ENCODE measurements at regions not wholly inside any gene's neighbourhood (a gene's known extent, or its start where the extent isn't known, plus 50 kb on each side); places are given as distances from the start of the nearest gene placed in this dataset.
A peak's percentile ranks its signal among the peaks of the same experiment; 100 is the strongest.

DNA sequence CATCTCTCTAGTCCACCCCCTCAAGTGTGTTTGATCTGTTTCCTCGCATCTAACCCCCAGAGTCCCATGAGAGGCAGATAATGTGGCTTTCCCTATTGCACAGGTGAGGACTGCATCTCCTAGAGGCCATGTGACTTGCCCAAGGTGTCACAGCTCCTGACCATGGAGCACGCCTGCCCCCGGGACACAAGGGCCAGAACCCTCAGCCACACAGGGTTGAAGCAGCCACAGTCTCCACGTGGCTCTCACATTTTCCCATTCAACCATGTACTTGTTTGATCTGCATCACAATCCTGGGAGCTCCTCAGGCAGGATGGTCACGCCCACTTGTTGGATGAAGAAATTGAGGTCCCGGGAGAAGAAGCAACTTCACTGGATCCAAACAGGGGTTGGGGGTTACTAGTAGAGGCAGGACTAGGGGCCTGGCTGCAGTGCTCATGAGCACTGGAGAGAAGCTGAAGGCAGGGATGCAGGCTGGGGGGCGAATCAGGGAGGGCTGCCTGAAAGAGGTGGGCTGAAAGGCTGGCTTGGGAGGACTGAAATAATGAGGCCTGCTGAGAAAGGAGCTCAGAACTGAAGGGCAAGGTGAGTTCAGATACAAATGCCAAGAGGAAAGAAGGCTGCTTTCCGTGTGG, 207.9 kb downstream of the PTPRU start:
- 24% methylated on average over 8 of the region's 8 CpGs for WGBS (ENCODE audit: low lambda C conversion rate)
- Histone ChIP-seq H4K20me1 (ENCODE audit: insufficient read depth, low read length) (no peaks in the 10 kb centered on the region), H2AFZ (ENCODE audit: low read length) (no peak overlapping the region), H3K9me3 (ENCODE audit: low read length) (no peaks in the 10 kb centered on the region), H3K36me3 (replicated peaks in 1 of 2; ENCODE audit: control insufficient read depth in 1 of 2, insufficient read depth in 2 of 2, low read length in 2 of 2) (no peaks in the 10 kb centered on the region), H3K4me2 (ENCODE audit: low read depth, low read length) (no peak overlapping the region), H3K9ac (ENCODE audit: insufficient read depth, low read depth, low read length) (no peak overlapping the region), H3K79me2 (ENCODE audit: insufficient read depth, low read length) (no peaks in the 10 kb centered on the region), H3K4me1 (ENCODE audit: insufficient read depth, low read length) (peaks cover 18% of the 10 kb centered on the region), H3K4me3 (replicated peaks in 1 of 3; ENCODE audit: insufficient read depth in 1 of 3, low read depth in 2 of 3, low read length in 3 of 3) (no peak overlapping the region), H3K27ac (ENCODE audit: extremely low read length, insufficient read depth, low read length) (no peak overlapping the region), H3K27me3 (ENCODE audit: control insufficient read depth in 1 of 2, insufficient read depth in 2 of 2, low read length in 2 of 2) (peaks cover 0 to 4% of the 10 kb centered on the region in 2 experiments; a peak in 2 of 5 replicates)
- ChIA-PET POLR2A (no interaction called here), CTCF (ENCODE audit: low intra/inter-chr PET ratio, low total read pairs) (no interaction called here)
- BruUV-seq (replicated peaks) = no TSS peak
- in situ Hi-C loops (cut with HindIII; ENCODE audit: extremely low pct_ligation_motif_present, low pct_unique_long_range_greater_than_20kb) (no loop called here), intact Hi-C loops (cut with micrococcal nuclease; ENCODE audit: unreplicated experiment) (no loop called here)
- TF ChIP-seq WIZ (CRISPR knock-in tag; IDR thresholded peaks at IDR 0.05) (no peak), ZFP90 (CRISPR knock-in tag; IDR thresholded peaks at IDR 0.05; ENCODE audit: borderline replicate concordance) (no peak), KMT2B (CRISPR knock-in tag; IDR thresholded peaks at IDR 0.05) (no peak), ZFP82 (CRISPR knock-in tag; IDR thresholded peaks at IDR 0.05; ENCODE audit: borderline replicate concordance) (no peak), ZNF747 (CRISPR knock-in tag; IDR thresholded peaks at IDR 0.05; ENCODE audit: borderline replicate concordance) (no peak), GLI4 (CRISPR knock-in tag; IDR thresholded peaks at IDR 0.05; ENCODE audit: borderline replicate concordance) (no peak)
- ATAC-seq = no peak
- no peak for FAIRE-seq
- no peak for DNase-seq (ENCODE audit: low spot score)

DNA sequence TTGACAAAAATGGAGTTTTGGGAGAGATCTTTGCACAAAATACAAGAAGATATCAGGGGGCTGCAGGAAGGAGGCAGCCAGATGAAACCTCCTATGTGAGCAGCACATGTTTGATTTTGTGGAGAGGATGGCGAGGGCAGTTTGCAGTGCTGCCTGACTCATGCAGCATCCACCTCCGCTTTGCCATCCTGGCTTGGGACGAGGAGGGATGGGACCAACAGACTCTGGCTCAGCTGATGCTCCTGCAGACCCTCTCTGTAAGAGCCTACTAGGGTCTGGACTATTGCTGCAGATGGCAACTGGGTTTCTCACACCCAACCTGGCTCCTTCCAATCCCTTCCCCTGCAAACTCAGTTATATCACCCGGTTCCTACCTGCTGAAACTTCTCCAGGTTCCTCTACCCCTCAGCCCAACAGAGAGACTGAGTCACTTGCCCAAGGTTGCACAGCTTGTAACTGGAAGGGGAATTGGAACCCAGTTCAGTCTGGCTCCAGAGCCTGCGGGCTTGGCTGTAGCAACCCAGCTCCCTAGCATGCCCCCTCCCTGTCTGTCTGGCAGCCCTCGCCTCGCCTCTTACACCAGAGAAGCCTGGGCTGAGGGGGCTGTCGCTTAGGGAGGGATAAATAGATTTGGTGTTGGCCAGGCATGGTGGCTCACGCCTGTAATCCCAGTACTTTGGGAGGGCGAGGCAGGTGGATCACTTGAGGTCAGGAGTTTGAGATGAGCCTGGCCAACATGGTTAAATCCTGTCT, 205.8 kb downstream of the PTPRU start:
- no peaks in the 10 kb centered on the region for H3K36me3 ChIP-seq (replicated peaks in 1 of 2; ENCODE audit: control insufficient read depth in 1 of 2, insufficient read depth in 2 of 2, low read length in 2 of 2)
- ChIA-PET POLR2A (no interaction called here), CTCF (ENCODE audit: low intra/inter-chr PET ratio, low total read pairs) (no interaction called here)
- ATAC-seq (no peak), FAIRE-seq (no peak), DNase-seq (ENCODE audit: low spot score) (no peak)
- H3K4me3 ChIP-seq (replicated peaks in 1 of 3; ENCODE audit: insufficient read depth in 1 of 3, low read depth in 2 of 3, low read length in 3 of 3) = no peak overlapping the region
- no peak overlapping the region for H2AFZ ChIP-seq (ENCODE audit: low read length)
- no peaks in the 10 kb centered on the region for H3K4me1 ChIP-seq (ENCODE audit: insufficient read depth, low read length)
- H3K79me2 ChIP-seq (ENCODE audit: insufficient read depth, low read length) = no peaks in the 10 kb centered on the region
- H3K9ac ChIP-seq (ENCODE audit: insufficient read depth, low read depth, low read length) = no peak overlapping the region
- H3K27me3 ChIP-seq (ENCODE audit: control insufficient read depth in 1 of 2, insufficient read depth in 2 of 2, low read length in 2 of 2) = peaks cover 0 to 6% of the 10 kb centered on the region in 2 experiments; a peak in 2 of 5 replicates
- no peak overlapping the region for H3K4me2 ChIP-seq (ENCODE audit: low read depth, low read length)
- H3K27ac ChIP-seq (ENCODE audit: extremely low read length, insufficient read depth, low read length) = no peak overlapping the region
- H3K9me3 ChIP-seq (ENCODE audit: low read length) = no peaks in the 10 kb centered on the region
- TF ChIP-seq FOSL2 (CRISPR knock-in tag; IDR thresholded peaks at IDR 0.05) = no peak
- no peak for TF ChIP-seq PTBP1 (IDR thresholded peaks at IDR 0.05; ENCODE audit: low read depth, low read length, poor library complexity, severe bottlenecking)
- TF ChIP-seq ZNF768 (CRISPR knock-in tag; IDR thresholded peaks at IDR 0.05) = peak; percentile 75
- TF ChIP-seq SOX13 (IDR thresholded peaks at IDR 0.05) = no peak
- TF ChIP-seq SOX13 (CRISPR knock-in tag; conservative IDR thresholded peaks at IDR 0.05 in 1 of 2, IDR thresholded peaks at IDR 0.05 in 1 of 2) = no peak
- TF ChIP-seq, protein P1, sequence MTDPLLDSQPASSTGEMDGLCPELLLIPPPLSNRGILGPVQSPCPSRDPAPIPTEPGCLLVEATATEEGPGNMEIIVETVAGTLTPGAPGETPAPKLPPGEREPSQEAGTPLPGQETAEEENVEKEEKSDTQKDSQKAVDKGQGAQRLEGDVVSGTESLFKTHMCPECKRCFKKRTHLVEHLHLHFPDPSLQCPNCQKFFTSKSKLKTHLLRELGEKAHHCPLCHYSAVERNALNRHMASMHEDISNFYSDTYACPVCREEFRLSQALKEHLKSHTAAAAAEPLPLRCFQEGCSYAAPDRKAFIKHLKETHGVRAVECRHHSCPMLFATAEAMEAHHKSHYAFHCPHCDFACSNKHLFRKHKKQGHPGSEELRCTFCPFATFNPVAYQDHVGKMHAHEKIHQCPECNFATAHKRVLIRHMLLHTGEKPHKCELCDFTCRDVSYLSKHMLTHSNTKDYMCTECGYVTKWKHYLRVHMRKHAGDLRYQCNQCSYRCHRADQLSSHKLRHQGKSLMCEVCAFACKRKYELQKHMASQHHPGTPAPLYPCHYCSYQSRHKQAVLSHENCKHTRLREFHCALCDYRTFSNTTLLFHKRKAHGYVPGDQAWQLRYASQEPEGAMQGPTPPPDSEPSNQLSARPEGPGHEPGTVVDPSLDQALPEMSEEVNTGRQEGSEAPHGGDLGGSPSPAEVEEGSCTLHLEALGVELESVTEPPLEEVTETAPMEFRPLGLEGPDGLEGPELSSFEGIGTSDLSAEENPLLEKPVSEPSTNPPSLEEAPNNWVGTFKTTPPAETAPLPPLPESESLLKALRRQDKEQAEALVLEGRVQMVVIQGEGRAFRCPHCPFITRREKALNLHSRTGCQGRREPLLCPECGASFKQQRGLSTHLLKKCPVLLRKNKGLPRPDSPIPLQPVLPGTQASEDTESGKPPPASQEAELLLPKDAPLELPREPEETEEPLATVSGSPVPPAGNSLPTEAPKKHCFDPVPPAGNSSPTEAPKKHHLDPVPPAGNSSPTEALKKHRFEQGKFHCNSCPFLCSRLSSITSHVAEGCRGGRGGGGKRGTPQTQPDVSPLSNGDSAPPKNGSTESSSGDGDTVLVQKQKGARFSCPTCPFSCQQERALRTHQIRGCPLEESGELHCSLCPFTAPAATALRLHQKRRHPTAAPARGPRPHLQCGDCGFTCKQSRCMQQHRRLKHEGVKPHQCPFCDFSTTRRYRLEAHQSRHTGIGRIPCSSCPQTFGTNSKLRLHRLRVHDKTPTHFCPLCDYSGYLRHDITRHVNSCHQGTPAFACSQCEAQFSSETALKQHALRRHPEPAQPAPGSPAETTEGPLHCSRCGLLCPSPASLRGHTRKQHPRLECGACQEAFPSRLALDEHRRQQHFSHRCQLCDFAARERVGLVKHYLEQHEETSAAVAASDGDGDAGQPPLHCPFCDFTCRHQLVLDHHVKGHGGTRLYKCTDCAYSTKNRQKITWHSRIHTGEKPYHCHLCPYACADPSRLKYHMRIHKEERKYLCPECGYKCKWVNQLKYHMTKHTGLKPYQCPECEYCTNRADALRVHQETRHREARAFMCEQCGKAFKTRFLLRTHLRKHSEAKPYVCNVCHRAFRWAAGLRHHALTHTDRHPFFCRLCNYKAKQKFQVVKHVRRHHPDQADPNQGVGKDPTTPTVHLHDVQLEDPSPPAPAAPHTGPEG (CRISPR knock-in tag; IDR thresholded peaks at IDR 0.05) = no peak
- BruUV-seq (replicated peaks) = no TSS peak
- 34% methylated on average over 10 of the region's 10 CpGs for WGBS (ENCODE audit: low lambda C conversion rate)
- intact Hi-C loops (cut with micrococcal nuclease; ENCODE audit: unreplicated experiment) (no loop called here), in situ Hi-C loops (cut with HindIII; ENCODE audit: extremely low pct_ligation_motif_present, low pct_unique_long_range_greater_than_20kb) (no loop called here)
- H4K20me1 ChIP-seq (ENCODE audit: insufficient read depth, low read length) = no peaks in the 10 kb centered on the region
